ENCODE measurements at regions not wholly inside any gene's neighbourhood (a gene's known extent, or its start where the extent isn't known, plus 50 kb on each side); places are given as distances from the start of the nearest gene placed in this dataset.

DNA sequence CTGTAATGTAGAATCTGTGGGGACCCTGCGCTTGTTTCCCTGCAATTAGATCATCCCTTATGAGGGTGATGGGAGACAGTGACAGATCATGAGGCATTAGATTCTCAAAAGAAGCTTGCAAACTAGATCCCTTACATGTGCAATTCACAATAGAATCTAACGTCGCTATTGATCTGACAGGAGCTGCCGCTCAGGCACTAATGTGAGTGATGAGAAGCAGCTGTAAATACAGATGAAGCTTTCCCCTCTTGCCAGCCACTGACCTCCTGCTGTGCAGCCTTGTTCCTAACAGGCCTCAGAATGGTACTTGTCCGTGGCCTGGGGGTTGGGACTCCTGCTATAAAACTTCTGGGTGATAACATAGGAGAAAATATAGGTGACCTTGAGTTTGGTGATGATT is 1076.8 kb downstream of the PDHA2 start:
- FAIRE-seq (no peak), DNase-seq (ENCODE audit: low read depth, low spot score) (no peak)
- no peaks in the 10 kb centered on the region for H3K79me2 ChIP-seq (ENCODE audit: control insufficient read depth, insufficient read depth, low read length)
- no peaks in the 10 kb centered on the region for H4K20me1 ChIP-seq (replicated peaks; ENCODE audit: control insufficient read depth, extremely low read depth, insufficient read depth, low read length)
- no peaks in the 10 kb centered on the region for H3K36me3 ChIP-seq (ENCODE audit: control insufficient read depth in 2 of 2, extremely low read depth in 1 of 2, insufficient read depth in 2 of 2, low read length in 2 of 2)
- dilution Hi-C loops (cut with MboI; ENCODE audit: extremely low pct_ligation_motif_present, low sequenced_read_pairs), result no loop called here
- no peak overlapping the region for H3K9ac ChIP-seq (replicated peaks; ENCODE audit: extremely low read depth, insufficient read depth, low read length)
- no TSS peak for BruUV-seq (replicated peaks)
- no peaks in the 10 kb centered on the region for H3K27me3 ChIP-seq (ENCODE audit: control insufficient read depth in 2 of 2, insufficient read depth in 2 of 2, low read length in 2 of 2)
- no peaks in the 10 kb centered on the region for H3K9me1 ChIP-seq (replicated peaks; ENCODE audit: control insufficient read depth, extremely low read depth, insufficient read depth, low read length)
- ChIA-PET POLR2A (no interaction called here), CTCF (no interaction called here)
- H3K4me1 ChIP-seq (ENCODE audit: control insufficient read depth, extremely low read depth, insufficient read depth, low read length), result no peaks in the 10 kb centered on the region
- no peak overlapping the region for H3K4me3 ChIP-seq (replicated peaks in 1 of 3; ENCODE audit: insufficient read depth in 1 of 3, low read depth in 1 of 3, low read length in 3 of 3)
- no peak overlapping the region for H2AFZ ChIP-seq (ENCODE audit: low read depth, low read length)
- no peaks in the 10 kb centered on the region for H3K9me3 ChIP-seq (replicated peaks; ENCODE audit: control insufficient read depth, insufficient read depth, low read length)
- no peak overlapping the region for H3K4me2 ChIP-seq (ENCODE audit: insufficient read depth, low read length)
- no peak overlapping the region for H3K27ac ChIP-seq (ENCODE audit: insufficient read depth, low read depth, low read length)
- intact Hi-C loops (cut with micrococcal nuclease), result no loop called here
- TF ChIP-seq JUN (IDR thresholded peaks at IDR 0.05; ENCODE audit: borderline replicate concordance, insufficient read depth, insufficient read length, low read depth) (no peak), FOS (IDR thresholded peaks at IDR 0.05; ENCODE audit: borderline replicate concordance, insufficient read depth, low read length) (no peak), MYC (IDR thresholded peaks at IDR 0.05; ENCODE audit: low read depth, low read length) (no peak), EZH2 (IDR thresholded peaks at IDR 0.05; ENCODE audit: borderline replicate concordance, low read depth, low read length, severe bottlenecking) (no peak), POLR2A (IDR thresholded peaks at IDR 0.05; ENCODE audit: low read depth, low read length) (no peak), GATA2 (IDR thresholded peaks at IDR 0.05; ENCODE audit: insufficient read depth, insufficient read length, low read depth, low read length) (no peak), MAX (IDR thresholded peaks at IDR 0.05; ENCODE audit: insufficient read depth, insufficient read length) (no peak), POLR2AphosphoS5 (IDR thresholded peaks at IDR 0.05; ENCODE audit: insufficient read depth, low read depth, low read length) (no peak), CTCF (IDR thresholded peaks at IDR 0.05; ENCODE audit: extremely low read depth in 1 of 2, insufficient read depth in 1 of 2, low read depth in 1 of 2, low read length in 2 of 2) (no peak)
